ENCODE measurements at regions not wholly inside any gene's neighbourhood (a gene's known extent, or its start where the extent isn't known, plus 50 kb on each side); places are given as distances from the start of the nearest gene placed in this dataset.

GRCh38 chr5:56639476-56639875 is 175.9 kb upstream of the MAP3K1 start:
- no peak for TF ChIP-seq POLR2A (IDR thresholded peaks at IDR 0.05)
- 64% methylated on average over 2 of the region's 2 CpGs for whole genome bisulfite sequencing

GRCh38 chr5:56638768-56639238 is 176.5 kb upstream of the MAP3K1 start:
- Histone ChIP-seq H3K4me3 (no peak overlapping the region), H3K27me3 (replicated peaks; ENCODE audit: insufficient read depth) (no peaks in the 10 kb centered on the region), H3K36me3 (no peaks in the 10 kb centered on the region), H3K27ac (peak overlapping the region; percentile 21 to 57), H3K9me3 (no peaks in the 10 kb centered on the region), H3K4me1 (replicated peaks) (no peaks in the 10 kb centered on the region)
- peak; percentile 40 for DNase-seq (ENCODE audit: low spot score)
- intact Hi-C loops (cut with DNase I), result no loop called here
- WGBS, result 51% methylated on average over 5 of the region's 5 CpGs
- no peak for TF ChIP-seq POLR2AphosphoS5 (IDR thresholded peaks at IDR 0.05)
- TF ChIP-seq POLR2A (IDR thresholded peaks at IDR 0.05), result no peak
- TF ChIP-seq, protein P1, sequence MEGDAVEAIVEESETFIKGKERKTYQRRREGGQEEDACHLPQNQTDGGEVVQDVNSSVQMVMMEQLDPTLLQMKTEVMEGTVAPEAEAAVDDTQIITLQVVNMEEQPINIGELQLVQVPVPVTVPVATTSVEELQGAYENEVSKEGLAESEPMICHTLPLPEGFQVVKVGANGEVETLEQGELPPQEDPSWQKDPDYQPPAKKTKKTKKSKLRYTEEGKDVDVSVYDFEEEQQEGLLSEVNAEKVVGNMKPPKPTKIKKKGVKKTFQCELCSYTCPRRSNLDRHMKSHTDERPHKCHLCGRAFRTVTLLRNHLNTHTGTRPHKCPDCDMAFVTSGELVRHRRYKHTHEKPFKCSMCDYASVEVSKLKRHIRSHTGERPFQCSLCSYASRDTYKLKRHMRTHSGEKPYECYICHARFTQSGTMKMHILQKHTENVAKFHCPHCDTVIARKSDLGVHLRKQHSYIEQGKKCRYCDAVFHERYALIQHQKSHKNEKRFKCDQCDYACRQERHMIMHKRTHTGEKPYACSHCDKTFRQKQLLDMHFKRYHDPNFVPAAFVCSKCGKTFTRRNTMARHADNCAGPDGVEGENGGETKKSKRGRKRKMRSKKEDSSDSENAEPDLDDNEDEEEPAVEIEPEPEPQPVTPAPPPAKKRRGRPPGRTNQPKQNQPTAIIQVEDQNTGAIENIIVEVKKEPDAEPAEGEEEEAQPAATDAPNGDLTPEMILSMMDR (IDR thresholded peaks at IDR 0.05), result no peak

More at GRCh38 chr5:56639476-56639875, 175.9 kb upstream of the MAP3K1 start:
- H3K9me3 ChIP-seq, result no peaks in the 10 kb centered on the region
- H3K4me3 ChIP-seq, result no peak overlapping the region
- H3K27me3 ChIP-seq (replicated peaks; ENCODE audit: insufficient read depth), result no peaks in the 10 kb centered on the region
- no peak for DNase-seq (ENCODE audit: low spot score)
- peak overlapping the region; percentile 21 to 57 for H3K27ac ChIP-seq
- H3K4me1 ChIP-seq (replicated peaks), result no peaks in the 10 kb centered on the region
- H3K36me3 ChIP-seq, result no peaks in the 10 kb centered on the region
- intact Hi-C loops (cut with DNase I), result no loop called here

DNA sequence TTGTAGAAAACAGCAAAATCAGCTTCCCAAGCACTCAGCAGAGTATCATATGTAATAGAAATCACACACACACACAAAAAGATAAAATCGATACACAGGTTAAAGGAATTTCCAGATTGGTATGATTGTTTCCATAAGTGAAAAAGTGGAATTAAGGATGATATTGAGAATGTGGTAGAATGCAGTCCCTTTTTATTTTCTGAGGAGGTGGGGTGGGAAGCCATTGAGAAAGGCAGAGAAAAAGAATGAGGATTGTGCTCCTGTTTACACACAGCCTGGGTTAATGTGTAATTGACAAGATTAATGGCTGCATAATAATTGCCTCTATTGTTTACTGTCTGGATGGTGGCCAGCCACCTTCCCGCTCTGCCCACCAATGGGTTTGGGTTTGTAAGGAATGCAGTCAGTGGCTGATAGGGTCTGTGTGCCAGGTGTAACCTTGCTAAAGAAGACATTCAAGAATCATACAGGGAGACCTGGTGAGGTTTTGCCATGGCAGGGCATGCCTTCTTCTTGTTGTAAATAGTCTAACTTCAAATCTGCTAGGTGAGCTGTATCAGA is 177.2 kb upstream of the MAP3K1 start:
- WGBS, result 41% methylated on average over 2 of the region's 2 CpGs
- H3K9me3 ChIP-seq, result no peaks in the 10 kb centered on the region
- peak; percentile 80 for DNase-seq (ENCODE audit: low spot score)
- H3K4me1 ChIP-seq (replicated peaks), result no peaks in the 10 kb centered on the region
- TF ChIP-seq, protein P1 (IDR thresholded peaks at IDR 0.05), result no peak
- TF ChIP-seq POLR2AphosphoS5 (IDR thresholded peaks at IDR 0.05) (peak; percentile 60), POLR2A (IDR thresholded peaks at IDR 0.05) (no peak)
- H3K27ac ChIP-seq, result peak overlapping the region; percentile 21 to 57
- H3K27me3 ChIP-seq (replicated peaks; ENCODE audit: insufficient read depth), result no peaks in the 10 kb centered on the region
- intact Hi-C loops (cut with DNase I), result no loop called here
- H3K36me3 ChIP-seq, result no peaks in the 10 kb centered on the region
- no peak overlapping the region for H3K4me3 ChIP-seq

DNA sequence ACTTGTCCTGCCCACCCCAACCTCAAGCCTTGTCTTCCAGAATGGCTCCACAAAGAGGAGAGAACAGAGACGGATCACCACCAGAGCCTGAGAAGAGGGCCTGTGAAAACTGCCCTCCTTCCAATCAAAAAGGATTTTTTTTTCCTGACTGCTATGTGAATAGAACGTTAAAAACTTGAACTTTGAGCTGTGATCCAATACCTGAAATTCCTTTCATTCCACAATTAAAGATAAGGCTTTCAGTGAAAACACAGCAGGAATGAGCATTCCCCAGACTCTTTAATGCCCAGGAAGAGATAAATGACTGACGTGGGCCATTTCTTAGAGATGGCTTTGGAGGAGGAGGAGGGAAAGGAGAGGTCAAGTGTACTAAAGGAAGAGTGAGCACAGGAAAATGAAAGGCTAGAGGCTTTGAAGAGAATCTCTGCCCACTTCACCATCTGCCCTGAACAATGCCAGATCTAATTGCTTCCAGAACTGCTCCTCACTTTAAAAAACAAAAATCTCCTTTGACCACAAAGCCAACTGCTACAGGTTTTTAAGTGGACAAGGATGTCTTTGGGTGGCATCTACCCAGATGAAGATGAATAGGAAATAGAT is 177.9 kb upstream of the MAP3K1 start:
- Histone ChIP-seq H3K27ac (peak overlapping the region in 1 of 2 donors; percentile 28), H3K9me3 (no peaks in the 10 kb centered on the region), H3K27me3 (replicated peaks; ENCODE audit: insufficient read depth) (no peaks in the 10 kb centered on the region), H3K4me3 (no peak overlapping the region), H3K36me3 (no peaks in the 10 kb centered on the region), H3K4me1 (replicated peaks) (no peaks in the 10 kb centered on the region)
- no peak for DNase-seq (ENCODE audit: low spot score)
- intact Hi-C loops (cut with DNase I), result no loop called here
- TF ChIP-seq POLR2AphosphoS5 (IDR thresholded peaks at IDR 0.05) (no peak), POLR2A (IDR thresholded peaks at IDR 0.05) (no peak)
- TF ChIP-seq, protein P1 (IDR thresholded peaks at IDR 0.05), result no peak
- WGBS, result 49% methylated on average over 3 of the region's 3 CpGs

GRCh38 chr5:56633950-56634349 is 181.4 kb upstream of the MAP3K1 start:
- WGBS, result 71% methylated on average over 1 of the region's 1 CpG
- no peak for DNase-seq (ENCODE audit: low spot score)

More at GRCh38 chr5:56633950-56634349, 181.4 kb upstream of the MAP3K1 start:
- Histone ChIP-seq H3K4me3 (no peak overlapping the region), H3K4me1 (replicated peaks) (no peaks in the 10 kb centered on the region), H3K27me3 (replicated peaks; ENCODE audit: insufficient read depth) (no peaks in the 10 kb centered on the region), H3K27ac (no peak overlapping the region), H3K9me3 (no peaks in the 10 kb centered on the region), H3K36me3 (no peaks in the 10 kb centered on the region)
- intact Hi-C loops (cut with DNase I), result no loop called here
- TF ChIP-seq, protein P1 (IDR thresholded peaks at IDR 0.05), result no peak
- TF ChIP-seq POLR2AphosphoS5 (IDR thresholded peaks at IDR 0.05), result no peak
- TF ChIP-seq POLR2A (IDR thresholded peaks at IDR 0.05), result no peak

Data from prostate gland (tissue), 2 donors.